Body of pancreas (tissue), 4 donors: ENCODE measurements at regions not wholly inside any gene's neighbourhood (a gene's known extent, or its start where the extent isn't known, plus 50 kb on each side); places are given as distances from the start of the nearest gene placed in this dataset.

Experiments used
- CTCF ChIP-seq, 7 experiments: fragments of 450-650 bp in 4 of 7; fragments of 200-600 bp in 3 of 7; sonication (generic) in 3 of 7; IDR thresholded peaks; one replicate each; pipeline ENCODE4 v1.5.1; 2016 to 2019; ENCODE audit warnings: antibody characterized with exemption in 7 of 7
- POLR2A ChIP-seq, 3 donors: fragments of 450-650 bp; IDR thresholded peaks; one replicate each; pipeline ENCODE4 v1.6.1; 2016; ENCODE audit warnings: antibody characterized with exemption in 3 of 3, mild to moderate bottlenecking in 2 of 3

DNA sequence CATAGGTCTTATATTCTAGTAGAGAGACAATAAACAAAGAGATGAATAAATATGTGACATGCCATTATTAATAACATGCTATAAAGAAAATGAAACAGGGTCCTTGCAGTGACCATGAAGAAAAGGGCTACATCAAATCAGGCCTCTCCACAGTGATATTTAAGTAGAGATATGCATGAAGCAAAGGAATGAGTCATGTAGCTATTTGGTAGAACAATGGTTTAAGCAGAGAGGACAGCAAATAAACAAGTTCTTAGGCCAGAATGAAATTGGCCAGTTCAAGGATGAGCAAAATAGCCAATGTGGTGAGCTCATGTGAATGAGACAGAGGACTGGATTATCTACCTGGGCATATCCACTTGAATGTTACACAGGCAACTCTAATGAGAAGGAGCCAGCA, 172.2 kb upstream of the FERD3L start:
- no peak for TF ChIP-seq CTCF (IDR thresholded peaks at IDR 0.05)
- TF ChIP-seq POLR2A (IDR thresholded peaks at IDR 0.05) = no peak
